Esophagus squamous epithelium (tissue), 4 donors: ENCODE measurements at regions not wholly inside any gene's neighbourhood (a gene's known extent, or its start where the extent isn't known, plus 50 kb on each side); places are given as distances from the start of the nearest gene placed in this dataset.

Experiments used
- CTCF ChIP-seq, 6 experiments: fragments of 450-650 bp in 4 of 6; fragments of 200-600 bp in 2 of 6; sonication (generic) in 2 of 6; IDR thresholded peaks; one replicate each; pipeline ENCODE4 v1.5.1; 2016 to 2019; ENCODE audit warnings: antibody characterized with exemption in 6 of 6, mild to moderate bottlenecking in 4 of 6, moderate library complexity in 4 of 6
- POLR2A ChIP-seq, 4 donors: fragments of 450-650 bp; IDR thresholded peaks; one replicate each; pipeline ENCODE4 v1.6.1; 2017; ENCODE audit warnings: antibody characterized with exemption in 4 of 4, mild to moderate bottlenecking in 4 of 4, moderate library complexity in 3 of 4

GRCh38 chr2:601806-602455 lies 75.3 kb downstream of the TMEM18 start:
- no peak for TF ChIP-seq CTCF (IDR thresholded peaks at IDR 0.05)
- no peak for TF ChIP-seq POLR2A (IDR thresholded peaks at IDR 0.05)
